ENCODE measurements at regions not wholly inside any gene's neighbourhood (a gene's known extent, or its start where the extent isn't known, plus 50 kb on each side); places are given as distances from the start of the nearest gene placed in this dataset.

- ChIA-PET CTCF (no interaction called here), POLR2A (no interaction called here)
- no peaks in the 10 kb centered on the region for H3K36me3 ChIP-seq (ENCODE audit: control insufficient read depth, insufficient read depth, low read length)
- TF ChIP-seq REST (IDR thresholded peaks at IDR 0.05; ENCODE audit: insufficient read depth in 1 of 2, low read depth in 2 of 2, low read length in 1 of 2) (no peak), SIN3A (IDR thresholded peaks at IDR 0.05; ENCODE audit: borderline replicate concordance, insufficient read depth, low read depth, low read length) (no peak), CTCF (IDR thresholded peaks at IDR 0.05) (no peak), TCF7L2 (IDR thresholded peaks at IDR 0.05; ENCODE audit: low read depth, low read length) (no peak), POLR2AphosphoS5 (IDR thresholded peaks at IDR 0.05; ENCODE audit: low read depth, low read length) (no peak)
- no peak overlapping the region for H3K4me3 ChIP-seq (ENCODE audit: low read depth in 2 of 2, low read length in 2 of 2)
- in situ Hi-C loops (cut with HindIII; ENCODE audit: low pct_unique_long_range_greater_than_20kb, low sequenced_read_pairs): no loop called here
- no peaks in the 10 kb centered on the region for H3K9me3 ChIP-seq (ENCODE audit: control insufficient read depth, insufficient read depth, low read depth, low read length)
- intact Hi-C loops (cut with micrococcal nuclease; ENCODE audit: unreplicated experiment): no loop called here
- ATAC-seq: no peak
- H3K4me1 ChIP-seq (ENCODE audit: control insufficient read depth, insufficient read depth, low read length): no peaks in the 10 kb centered on the region
- no peak for DNase-seq (ENCODE audit: low read depth, low spot score)
- no peak overlapping the region for H3K27ac ChIP-seq (ENCODE audit: low read length)
- no peaks in the 10 kb centered on the region for H3K27me3 ChIP-seq (ENCODE audit: control insufficient read depth, insufficient read depth, low read length)
- no TSS peak for BruUV-seq (replicated peaks)
Measured at GRCh38 chr6:104256646-104257045, 603.1 kb downstream of the HACE1 start.

- intact Hi-C loops (cut with micrococcal nuclease; ENCODE audit: unreplicated experiment): no loop called here
- CTCF ChIA-PET: no interaction called here
- in situ Hi-C loops (cut with HindIII; ENCODE audit: low pct_unique_long_range_greater_than_20kb, low sequenced_read_pairs): no loop called here
- DNase-seq (ENCODE audit: low read depth, low spot score) (no peak), ATAC-seq (no peak)
- H3K4me3 ChIP-seq (ENCODE audit: low read depth in 2 of 2, low read length in 2 of 2): no peak overlapping the region
- H3K27me3 ChIP-seq (ENCODE audit: control insufficient read depth, insufficient read depth, low read length): no peaks in the 10 kb centered on the region
- BruUV-seq (replicated peaks): no TSS peak
- H3K27ac ChIP-seq (ENCODE audit: low read length): no peak overlapping the region
- no peaks in the 10 kb centered on the region for H3K9me3 ChIP-seq (ENCODE audit: control insufficient read depth, insufficient read depth, low read depth, low read length)
- H3K36me3 ChIP-seq (ENCODE audit: control insufficient read depth, insufficient read depth, low read length): no peaks in the 10 kb centered on the region
- POLR2A ChIA-PET: no interaction called here
- TF ChIP-seq REST (IDR thresholded peaks at IDR 0.05; ENCODE audit: insufficient read depth in 1 of 2, low read depth in 2 of 2, low read length in 1 of 2): no peak
- TF ChIP-seq SIN3A (IDR thresholded peaks at IDR 0.05; ENCODE audit: borderline replicate concordance, insufficient read depth, low read depth, low read length): no peak
- TF ChIP-seq POLR2AphosphoS5 (IDR thresholded peaks at IDR 0.05; ENCODE audit: low read depth, low read length): no peak
- no peak for TF ChIP-seq TCF7L2 (IDR thresholded peaks at IDR 0.05; ENCODE audit: low read depth, low read length)
- TF ChIP-seq CTCF (IDR thresholded peaks at IDR 0.05): no peak
- H3K4me1 ChIP-seq (ENCODE audit: control insufficient read depth, insufficient read depth, low read length): no peaks in the 10 kb centered on the region
Measured at GRCh38 chr6:104253236-104253635, 606.5 kb downstream of the HACE1 start.

Measured in Panc1 (cell line).